OCI-LY3 (cell line): ENCODE measurements at regions not wholly inside any gene's neighbourhood (a gene's known extent, or its start where the extent isn't known, plus 50 kb on each side); places are given as distances from the start of the nearest gene placed in this dataset.
A peak's percentile ranks its signal among the peaks of the same experiment; 100 is the strongest.

Experiments
- H2AFZ ChIP-seq: fragments of 200-600, 300-600 bp; shearing (Covaris generic); 2 replicates; pipeline ENCODE4 v1.6.0; 2014; ENCODE audit warnings: antibody characterized with exemption, low read depth, low read length
- H3K27ac ChIP-seq: fragments of 200-600, 300-600 bp; sonication (generic); 2 replicates; pipeline ENCODE4 v1.5.1; 2014; ENCODE audit warnings: mild to moderate bottlenecking, low read length, moderate library complexity, mixed read lengths
- H3K27me3 ChIP-seq: fragments of 200-600, 300-600 bp; sonication (generic); 2 replicates; pipeline ENCODE4 v1.6.1; 2014; ENCODE audit warnings: low read depth, low read length, mixed read lengths
- H3K36me3 ChIP-seq: fragments of 200-600, 300-600 bp; sonication (generic); replicated peaks from 2 replicates; pipeline ENCODE3; 2014; ENCODE audit warnings: low read depth, low read length, mixed read lengths
- H3K4me1 ChIP-seq: fragments of 300-600, 200-600 bp; sonication (generic); 2 replicates; pipeline ENCODE4 v1.6.1; 2014; ENCODE audit warnings: low read length, mixed read lengths
- H3K4me2 ChIP-seq: fragments of 200-600, 300-600 bp; sonication (generic); 2 replicates; pipeline ENCODE4 v1.6.1; 2014; ENCODE audit warnings: low read length, mixed read lengths
- H3K4me3 ChIP-seq: fragments of 300-600, 200-600 bp; sonication (generic); 2 replicates; pipeline ENCODE4 v1.5.1; 2014; ENCODE audit warnings: antibody characterized with exemption, mild to moderate bottlenecking, low read length, moderate library complexity
- H3K79me2 ChIP-seq: fragments of 300-600, 200-600 bp; shearing (Covaris generic); 2 replicates; pipeline ENCODE4 v1.6.1; 2014; ENCODE audit warnings: mild to moderate bottlenecking, low read length, mixed read lengths
- H3K9ac ChIP-seq: fragments of 300-600, 200-600 bp; shearing (Covaris generic); 2 replicates; pipeline ENCODE4 v1.6.0; 2014; ENCODE audit warnings: mild to moderate bottlenecking, low read length, moderate library complexity
- H3K9me3 ChIP-seq: fragments of 200-600, 300-600 bp; shearing (Covaris generic); 2 replicates; pipeline ENCODE4 v1.6.1; 2014; ENCODE audit warnings: low read length, mixed read lengths; ENCODE audit not compliant: insufficient read depth
- H4K20me1 ChIP-seq: fragments of 200-600, 300-600 bp; sonication (generic); 2 replicates; pipeline ENCODE4 v1.6.1; 2016; ENCODE audit warnings: low read length, mixed read lengths; ENCODE audit not compliant: insufficient read depth
- CTCF ChIP-seq: fragments of 200-600, 300-600 bp; sonication (generic); IDR thresholded peaks from 2 replicates; pipeline ENCODE4 v1.5.1; 2014; ENCODE audit warnings: antibody characterized with exemption, low read length, low read depth
- EZH2phosphoT487 ChIP-seq: fragments of 200-600 bp; shearing (Covaris generic); IDR thresholded peaks from 2 replicates; pipeline ENCODE4 v1.6.1; 2018; ENCODE audit warnings: antibody characterized with exemption, mixed run types, low read depth

- no peak for TF ChIP-seq CTCF
- no peak for TF ChIP-seq EZH2phosphoT487
- H3K4me2 ChIP-seq = no peak overlapping the region
- H4K20me1 ChIP-seq = no peaks in the 10 kb centered on the region
- no peak overlapping the region for H3K27ac ChIP-seq
- no peak overlapping the region for H3K9ac ChIP-seq
- H3K36me3 ChIP-seq = no peaks in the 10 kb centered on the region
- H2AFZ ChIP-seq = no peak overlapping the region
- H3K4me3 ChIP-seq = no peak overlapping the region
- no peaks in the 10 kb centered on the region for H3K9me3 ChIP-seq
- no peaks in the 10 kb centered on the region for H3K79me2 ChIP-seq
- no peaks in the 10 kb centered on the region for H3K27me3 ChIP-seq
- H3K4me1 ChIP-seq = peaks cover 30% of the 10 kb centered on the region
Observed at GRCh38 chr4:108337923-108338322, 169.2 kb upstream of the LEF1 start.

GRCh38 chr4:108336076-108336475, 167.3 kb upstream of the LEF1 start:
- Histone ChIP-seq H3K9ac (no peak overlapping the region), H3K79me2 (no peaks in the 10 kb centered on the region), H4K20me1 (no peaks in the 10 kb centered on the region), H3K36me3 (no peaks in the 10 kb centered on the region), H2AFZ (no peak overlapping the region), H3K27ac (no peak overlapping the region), H3K27me3 (no peaks in the 10 kb centered on the region), H3K4me1 (peaks cover 45% of the 10 kb centered on the region), H3K4me3 (no peak overlapping the region), H3K9me3 (no peaks in the 10 kb centered on the region), H3K4me2 (no peak overlapping the region)
- TF ChIP-seq EZH2phosphoT487 = no peak
- TF ChIP-seq CTCF = no peak

- Histone ChIP-seq H3K27ac (no peak overlapping the region), H3K27me3 (no peaks in the 10 kb centered on the region), H3K9ac (no peak overlapping the region), H3K79me2 (no peaks in the 10 kb centered on the region), H3K4me2 (no peak overlapping the region), H2AFZ (no peak overlapping the region), H3K36me3 (no peaks in the 10 kb centered on the region), H4K20me1 (no peaks in the 10 kb centered on the region), H3K4me1 (peaks cover 48% of the 10 kb centered on the region), H3K4me3 (no peak overlapping the region), H3K9me3 (no peaks in the 10 kb centered on the region)
- TF ChIP-seq EZH2phosphoT487 (no peak), CTCF (no peak)
Observed at GRCh38 chr4:108335081-108335480, 166.3 kb upstream of the LEF1 start.

GRCh38 chr4:108334031-108334430, 165.3 kb upstream of the LEF1 start:
- Histone ChIP-seq H3K4me2 (peak overlapping the region; percentile 84), H3K79me2 (no peaks in the 10 kb centered on the region), H3K27ac (no peak overlapping the region), H3K4me3 (no peak overlapping the region), H3K9ac (no peak overlapping the region), H3K27me3 (no peaks in the 10 kb centered on the region), H3K9me3 (no peaks in the 10 kb centered on the region), H4K20me1 (no peaks in the 10 kb centered on the region), H3K4me1 (peaks cover 58% of the 10 kb centered on the region), H3K36me3 (no peaks in the 10 kb centered on the region), H2AFZ (no peak overlapping the region)
- TF ChIP-seq CTCF = no peak
- no peak for TF ChIP-seq EZH2phosphoT487
